ENCODE measurements at regions not wholly inside any gene's neighbourhood (a gene's known extent, or its start where the extent isn't known, plus 50 kb on each side); places are given as distances from the start of the nearest gene placed in this dataset.

DNA sequence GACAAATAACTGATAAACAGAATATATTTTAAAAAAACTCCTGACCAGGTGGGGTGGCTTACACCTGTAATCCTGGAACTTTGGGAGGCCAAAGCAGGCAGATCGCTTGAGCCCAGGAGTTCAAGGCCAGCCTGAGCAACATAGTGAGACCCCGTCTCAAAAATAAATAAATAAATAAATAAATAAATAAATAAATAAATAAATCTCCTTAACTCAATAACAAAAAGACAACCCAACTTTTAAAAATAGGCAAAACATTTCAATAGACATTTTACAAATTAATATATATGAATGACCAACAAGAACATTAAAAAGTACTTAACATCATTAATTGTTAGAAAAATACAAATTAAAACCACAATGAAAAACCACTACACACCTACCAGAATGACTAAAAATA, 56.2 kb upstream of the CAPRIN2 start:
- Mint-ChIP-seq H3K4me1 (ENCODE audit: low read depth, unreplicated experiment) (no peaks in the 10 kb centered on the region), H3K4me3 (ENCODE audit: unreplicated experiment) (no peak overlapping the region), H3K36me3 (ENCODE audit: unreplicated experiment) (no peaks in the 10 kb centered on the region), H3K27ac (ENCODE audit: unreplicated experiment) (no peak overlapping the region), H3K9me3 (ENCODE audit: unreplicated experiment) (no peaks in the 10 kb centered on the region), H3K27me3 (ENCODE audit: unreplicated experiment) (peaks cover 1% of the 10 kb centered on the region)
- DNase-seq: no peak
- TF ChIP-seq, protein P1, sequence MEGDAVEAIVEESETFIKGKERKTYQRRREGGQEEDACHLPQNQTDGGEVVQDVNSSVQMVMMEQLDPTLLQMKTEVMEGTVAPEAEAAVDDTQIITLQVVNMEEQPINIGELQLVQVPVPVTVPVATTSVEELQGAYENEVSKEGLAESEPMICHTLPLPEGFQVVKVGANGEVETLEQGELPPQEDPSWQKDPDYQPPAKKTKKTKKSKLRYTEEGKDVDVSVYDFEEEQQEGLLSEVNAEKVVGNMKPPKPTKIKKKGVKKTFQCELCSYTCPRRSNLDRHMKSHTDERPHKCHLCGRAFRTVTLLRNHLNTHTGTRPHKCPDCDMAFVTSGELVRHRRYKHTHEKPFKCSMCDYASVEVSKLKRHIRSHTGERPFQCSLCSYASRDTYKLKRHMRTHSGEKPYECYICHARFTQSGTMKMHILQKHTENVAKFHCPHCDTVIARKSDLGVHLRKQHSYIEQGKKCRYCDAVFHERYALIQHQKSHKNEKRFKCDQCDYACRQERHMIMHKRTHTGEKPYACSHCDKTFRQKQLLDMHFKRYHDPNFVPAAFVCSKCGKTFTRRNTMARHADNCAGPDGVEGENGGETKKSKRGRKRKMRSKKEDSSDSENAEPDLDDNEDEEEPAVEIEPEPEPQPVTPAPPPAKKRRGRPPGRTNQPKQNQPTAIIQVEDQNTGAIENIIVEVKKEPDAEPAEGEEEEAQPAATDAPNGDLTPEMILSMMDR (IDR thresholded peaks at IDR 0.05; ENCODE audit: partially characterized antibody, unreplicated experiment): no peak

DNA sequence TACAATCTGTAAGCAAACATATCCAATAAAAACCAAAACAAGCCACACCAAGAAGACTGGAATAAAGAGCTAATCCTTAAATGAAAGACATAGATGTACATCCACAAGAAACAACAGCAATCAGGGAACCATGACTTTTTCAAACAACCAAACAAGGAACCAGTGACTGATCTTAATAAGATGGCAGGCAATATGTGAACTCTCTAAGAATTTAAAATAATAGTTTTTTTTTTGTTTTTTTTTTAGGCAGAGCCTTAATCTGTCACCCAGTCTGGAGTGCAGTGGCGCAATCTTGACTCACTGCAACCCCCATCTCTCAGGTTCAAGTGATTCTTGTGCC, 52.9 kb upstream of the CAPRIN2 start:
- Mint-ChIP-seq H3K4me3 (ENCODE audit: unreplicated experiment) (no peak overlapping the region), H3K36me3 (ENCODE audit: unreplicated experiment) (no peaks in the 10 kb centered on the region), H3K4me1 (ENCODE audit: low read depth, unreplicated experiment) (no peaks in the 10 kb centered on the region), H3K9me3 (ENCODE audit: unreplicated experiment) (no peaks in the 10 kb centered on the region), H3K27me3 (ENCODE audit: unreplicated experiment) (peaks cover 1% of the 10 kb centered on the region), H3K27ac (ENCODE audit: unreplicated experiment) (no peak overlapping the region)
- DNase-seq: no peak
- TF ChIP-seq, protein P1 (IDR thresholded peaks at IDR 0.05; ENCODE audit: partially characterized antibody, unreplicated experiment): peak; percentile 14

DNA sequence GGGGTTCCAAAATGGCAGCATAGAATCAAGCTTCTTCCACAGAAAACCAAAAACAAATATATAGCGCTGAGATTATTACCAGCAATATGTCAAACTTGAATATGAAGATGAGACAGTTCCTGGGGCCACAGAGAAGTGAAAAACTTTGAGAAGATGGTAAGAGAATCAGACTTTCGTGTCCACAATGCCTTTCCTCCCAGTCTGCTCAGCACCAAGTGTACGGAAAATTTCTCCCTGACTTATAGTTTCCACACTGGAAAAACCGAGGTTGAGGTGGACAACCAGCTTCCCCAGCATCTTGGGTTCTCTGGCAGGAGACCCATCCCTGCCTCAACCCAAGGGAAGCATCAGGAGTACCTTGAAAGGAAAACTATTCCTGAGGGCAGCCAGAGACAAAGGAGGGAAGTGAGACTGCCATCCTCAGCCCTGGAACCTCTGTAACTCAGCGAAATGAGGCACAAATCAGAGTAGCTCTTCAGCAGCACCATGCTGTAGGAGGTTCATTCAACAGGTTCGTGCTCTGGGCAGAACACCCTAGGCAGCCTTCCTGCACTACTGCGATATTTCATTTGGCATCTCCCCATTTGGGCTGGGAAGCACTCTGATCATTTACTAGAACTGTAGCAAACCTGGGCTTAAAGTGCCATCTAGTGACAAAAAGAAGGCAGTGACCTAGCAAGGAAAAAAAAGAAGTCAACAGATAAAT, 52.4 kb upstream of the CAPRIN2 start:
- TF ChIP-seq, protein P1 (IDR thresholded peaks at IDR 0.05; ENCODE audit: partially characterized antibody, unreplicated experiment): peak; percentile 66
- Mint-ChIP-seq H3K27me3 (ENCODE audit: unreplicated experiment) (peaks cover 1% of the 10 kb centered on the region), H3K4me3 (ENCODE audit: unreplicated experiment) (no peak overlapping the region), H3K27ac (ENCODE audit: unreplicated experiment) (no peak overlapping the region), H3K36me3 (ENCODE audit: unreplicated experiment) (no peaks in the 10 kb centered on the region), H3K9me3 (ENCODE audit: unreplicated experiment) (no peaks in the 10 kb centered on the region), H3K4me1 (ENCODE audit: low read depth, unreplicated experiment) (no peaks in the 10 kb centered on the region)
- DNase-seq: no peak

DNA sequence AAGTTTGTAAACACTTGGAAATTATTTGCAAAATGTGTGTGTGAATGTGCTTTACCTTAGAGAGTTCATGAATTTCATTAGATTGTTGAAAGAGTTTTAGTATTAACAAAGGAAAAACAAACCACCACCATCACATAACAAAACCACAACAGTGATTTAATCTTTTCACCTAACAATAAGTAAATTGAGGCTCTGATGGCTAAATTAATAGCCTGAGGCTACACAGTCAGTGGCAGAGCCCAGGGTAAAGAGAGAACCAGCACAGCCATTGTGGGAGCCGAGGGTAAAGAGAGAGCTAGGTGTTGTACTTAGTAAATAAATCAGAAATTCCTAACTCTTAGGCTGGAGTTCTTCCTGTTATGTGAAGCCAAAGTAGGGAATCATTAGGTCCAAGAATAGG, 51.2 kb upstream of the CAPRIN2 start:
- TF ChIP-seq, protein P1 (IDR thresholded peaks at IDR 0.05; ENCODE audit: partially characterized antibody, unreplicated experiment): no peak
- no peak for DNase-seq
- Mint-ChIP-seq H3K4me3 (ENCODE audit: unreplicated experiment) (no peak overlapping the region), H3K9me3 (ENCODE audit: unreplicated experiment) (no peaks in the 10 kb centered on the region), H3K27ac (ENCODE audit: unreplicated experiment) (no peak overlapping the region), H3K36me3 (ENCODE audit: unreplicated experiment) (no peaks in the 10 kb centered on the region), H3K4me1 (ENCODE audit: low read depth, unreplicated experiment) (no peaks in the 10 kb centered on the region), H3K27me3 (ENCODE audit: unreplicated experiment) (peaks cover 1% of the 10 kb centered on the region)
